SK-N-SH (cell line): ENCODE measurements at regions not wholly inside any gene's neighbourhood (a gene's known extent, or its start where the extent isn't known, plus 50 kb on each side); places are given as distances from the start of the nearest gene placed in this dataset.
"Not testable (repeated sequence)": the region's sequence is repeated elsewhere in the genome, so short reads cannot be mapped to it uniquely, and the experiment has no call there.

ENCODE experiments used
- CTCF ChIA-PET: fragments of 300-600, 350-600 bp; formaldehyde crosslinking; extraction: SDS; loops from one replicate; lab custom pipeline; 2021; lab: Yijun Ruan, JAX
- POLR2A ChIA-PET: fragments of 350-600 bp; sonication (Branson Sonifier 250); formaldehyde crosslinking; extraction: SDS; loops from one replicate; lab custom pipeline; 2020; ENCODE audit warnings: antibody characterized with exemption, inconsistent platforms; lab: Yijun Ruan, JAX
- DNase-seq: peaks from one replicate; pipeline ENCODE4 v3.0.0; 2012
- H2AFZ ChIP-seq: fragments of 200-600 bp; sonication (generic); 2 replicates; pipeline ENCODE4 v1.8.1; 2016; ENCODE audit warnings: antibody characterized with exemption, mild to moderate bottlenecking, low read depth
- H3F3A ChIP-seq: fragments of 200-600 bp; sonication (generic); replicated peaks from 2 replicates; pipeline ENCODE3; 2016; ENCODE audit warnings: antibody characterized with exemption, mild to moderate bottlenecking; ENCODE audit not compliant: insufficient read depth
- H3K27ac ChIP-seq, 2 experiments: fragments of 200-500 bp in 1 of 2; fragments of 200-600 bp in 1 of 2; sonication (Bioruptor generic) in 1 of 2; sonication (generic), shearing (Covaris generic) in 1 of 2; 2 replicates each; pipeline versions ENCODE4 v1.5.1 to v1.6.1; 2014 to 2016; ENCODE audit warnings: low read depth in 2 of 2, inconsistent platforms in 1 of 2, low read length in 1 of 2, mild to moderate bottlenecking in 1 of 2, mixed read lengths in 1 of 2
- H3K27me3 ChIP-seq: fragments of 200-600 bp; sonication (generic), shearing (Covaris generic); 2 replicates; pipeline ENCODE4 v1.6.1; 2016; ENCODE audit warnings: mixed run types; ENCODE audit not compliant: insufficient read depth
- H3K36me3 ChIP-seq, 2 experiments: fragments of 200-500 bp in 1 of 2; fragments of 200-600 bp in 1 of 2; sonication (Bioruptor generic) in 1 of 2; sonication (generic) in 1 of 2; replicated peaks in 1 of 2; 2 replicates each; pipeline versions ENCODE3 to v1.5.1; 2014 to 2016; ENCODE audit warnings: low read length in 1 of 2, mild to moderate bottlenecking in 1 of 2; ENCODE audit not compliant: insufficient read depth in 2 of 2, control insufficient read depth in 1 of 2
- H3K4me1 ChIP-seq, 2 experiments: fragments of 200-500 bp in 1 of 2; fragments of 200-600 bp in 1 of 2; sonication (Bioruptor generic) in 1 of 2; sonication (generic), shearing (Covaris generic) in 1 of 2; 2 replicates each; pipeline versions ENCODE4 v1.5.1 to v1.6.1; 2014 to 2016; ENCODE audit warnings: low read depth in 1 of 2, low read length in 1 of 2, mixed run types in 1 of 2; ENCODE audit not compliant: insufficient read depth in 2 of 2, control insufficient read depth in 1 of 2
- H3K4me2 ChIP-seq: fragments of 200-600 bp; sonication (generic), shearing (Covaris generic); 2 replicates; pipeline ENCODE4 v1.6.1; 2017; ENCODE audit warnings: mixed run types
- H3K4me3 ChIP-seq, 2 experiments: fragments of 200-500 bp in 1 of 2; fragments of 200-600 bp in 1 of 2; sonication (Bioruptor generic) in 1 of 2; sonication (generic), shearing (Covaris generic) in 1 of 2; 2 replicates each; pipeline versions ENCODE4 v1.5.1 to v1.8.1; 2014 to 2016; ENCODE audit warnings: low read depth in 2 of 2, inconsistent platforms in 1 of 2, low read length in 1 of 2, mild to moderate bottlenecking in 1 of 2, mixed read lengths in 1 of 2, moderate library complexity in 1 of 2
- H3K79me2 ChIP-seq: fragments of 200-600 bp; sonication (generic); 2 replicates; pipeline ENCODE4 v1.8.1; 2017; ENCODE audit warnings: mild to moderate bottlenecking; ENCODE audit not compliant: insufficient read depth
- H3K9ac ChIP-seq: fragments of 200-600 bp; sonication (generic); 2 replicates; pipeline ENCODE4 v1.6.1; 2017; ENCODE audit warnings: mixed run types
- H3K9me2 ChIP-seq: fragments of 200-600 bp; sonication (generic); 2 replicates; pipeline ENCODE4 v1.6.1; 2017; ENCODE audit warnings: mixed run types
- H3K9me3 ChIP-seq: fragments of 200-600 bp; sonication (generic); 2 replicates; pipeline ENCODE4 v1.6.1; 2017; ENCODE audit warnings: mixed run types, mild to moderate bottlenecking, moderate library complexity
- H4K20me1 ChIP-seq: fragments of 200-600 bp; sonication (generic); 2 replicates; pipeline ENCODE4 v1.6.1; 2017; ENCODE audit warnings: mild to moderate bottlenecking, mixed run types; ENCODE audit not compliant: insufficient read depth
- EP300 ChIP-seq, 2 experiments: IDR thresholded peaks; 2 replicates each; pipeline versions ENCODE4 v1.4.0 to v1.6.1; 2012; ENCODE audit warnings: borderline replicate concordance in 1 of 2, low read depth in 1 of 2, low read length in 1 of 2
- FOXJ3 ChIP-seq: sonication (generic); formaldehyde crosslinking; IDR thresholded peaks from 2 replicates; pipeline ENCODE4 v1.5.1; 2020; ENCODE audit warnings: mild to moderate bottlenecking, missing genetic modification reagents
- IRF3 ChIP-seq: fragments of 150-350 bp; IDR thresholded peaks from 2 replicates; pipeline ENCODE4 v1.6.1; 2016; ENCODE audit warnings: mild to moderate bottlenecking, low read depth, low read length
- RCOR1 ChIP-seq: fragments of 150-350 bp; IDR thresholded peaks from 2 replicates; pipeline ENCODE4 v1.6.1; 2017; ENCODE audit warnings: antibody characterized with exemption, low read length
- REST ChIP-seq: IDR thresholded peaks from 2 replicates; pipeline ENCODE4 v1.6.1; 2012; ENCODE audit warnings: mild to moderate bottlenecking, low read depth, low read length, moderate library complexity
- RFX5 ChIP-seq: IDR thresholded peaks from 2 replicates; pipeline ENCODE4 v1.6.1; 2012; ENCODE audit warnings: mild to moderate bottlenecking, improper control_type of control experiment, low read length
- RXRA ChIP-seq: IDR thresholded peaks from 2 replicates; pipeline ENCODE4 v1.4.0; 2012; ENCODE audit warnings: low read depth, mild to moderate bottlenecking, borderline replicate concordance
- SIN3A ChIP-seq: IDR thresholded peaks from 2 replicates; pipeline ENCODE4 v1.6.1; 2012; ENCODE audit warnings: low read depth, mild to moderate bottlenecking, low read length, moderate library complexity, borderline replicate concordance
- WGBS: methylation state at CpG from one replicate; pipeline ENCODE4 v1.1.6; 2017; ENCODE audit warnings: low lambda C conversion rate; 5-methylcytosine and 5-hydroxymethylcytosine counted together
- TF ChIP-seq, protein P1 (sequence below): fragments of 200-600 bp; sonication (generic); IDR thresholded peaks from 2 replicates; pipeline ENCODE4 v1.6.1; 2017; ENCODE audit warnings: antibody characterized with exemption, mild to moderate bottlenecking, moderate library complexity

- CTCF ChIA-PET, result interaction anchor here (1.2 kb wide), 1 partner anchor 162 kb away, joined by 3 read pairs; no protein-coding TSS in a partner anchor
- peaks cover 21% of the 10 kb centered on the region; the same call in 1 of the 2 replicates for H3K27me3 ChIP-seq
- 74% methylated on average over 5 of the region's 8 CpGs for WGBS
Observed at GRCh38 chr2:120514521-120514920, 168.6 kb downstream of the INHBB start.

GRCh38 chr2:120515066-120515758 is 169.3 kb downstream of the INHBB start:
- H3F3A ChIP-seq, H3K9me2 ChIP-seq, H3K9ac ChIP-seq, H4K20me1 ChIP-seq, H3K27ac ChIP-seq, H3K4me3 ChIP-seq, H3K4me2 ChIP-seq, H3K79me2 ChIP-seq, H3K9me3 ChIP-seq, H3K36me3 ChIP-seq, DNase-seq, H3K4me1 ChIP-seq, H2AFZ ChIP-seq, CTCF ChIA-PET, POLR2A ChIA-PET: not testable (repeated sequence)
- WGBS, result 92% methylated on average over 1 of the region's 1 CpG
- peaks cover 21% of the 10 kb centered on the region; the same call in 1 of the 2 replicates for H3K27me3 ChIP-seq

More at GRCh38 chr2:120514521-120514920, 168.6 kb downstream of the INHBB start:
- Histone ChIP-seq H3K4me3 (no peak overlapping the region), H3K9me2 (no peaks in the 10 kb centered on the region), H4K20me1 (no peaks in the 10 kb centered on the region), H3K27ac (no peak overlapping the region)
- POLR2A ChIA-PET, result no interaction called here
- TF ChIP-seq RXRA (no peak), RCOR1 (no peak), IRF3 (no peak), SIN3A (no peak), EP300 (IDR thresholded peaks at IDR 0.05; ENCODE audit: borderline replicate concordance in 1 of 2, low read depth in 1 of 2, low read length in 1 of 2) (no peak), RFX5 (no peak), REST (no peak), FOXJ3 (no peak)
- TF ChIP-seq, protein P1, sequence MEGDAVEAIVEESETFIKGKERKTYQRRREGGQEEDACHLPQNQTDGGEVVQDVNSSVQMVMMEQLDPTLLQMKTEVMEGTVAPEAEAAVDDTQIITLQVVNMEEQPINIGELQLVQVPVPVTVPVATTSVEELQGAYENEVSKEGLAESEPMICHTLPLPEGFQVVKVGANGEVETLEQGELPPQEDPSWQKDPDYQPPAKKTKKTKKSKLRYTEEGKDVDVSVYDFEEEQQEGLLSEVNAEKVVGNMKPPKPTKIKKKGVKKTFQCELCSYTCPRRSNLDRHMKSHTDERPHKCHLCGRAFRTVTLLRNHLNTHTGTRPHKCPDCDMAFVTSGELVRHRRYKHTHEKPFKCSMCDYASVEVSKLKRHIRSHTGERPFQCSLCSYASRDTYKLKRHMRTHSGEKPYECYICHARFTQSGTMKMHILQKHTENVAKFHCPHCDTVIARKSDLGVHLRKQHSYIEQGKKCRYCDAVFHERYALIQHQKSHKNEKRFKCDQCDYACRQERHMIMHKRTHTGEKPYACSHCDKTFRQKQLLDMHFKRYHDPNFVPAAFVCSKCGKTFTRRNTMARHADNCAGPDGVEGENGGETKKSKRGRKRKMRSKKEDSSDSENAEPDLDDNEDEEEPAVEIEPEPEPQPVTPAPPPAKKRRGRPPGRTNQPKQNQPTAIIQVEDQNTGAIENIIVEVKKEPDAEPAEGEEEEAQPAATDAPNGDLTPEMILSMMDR, result no peak
- TF ChIP-seq, all 33 proteins: peak for 0
- no peaks in the 10 kb centered on the region; a peak in 1 of 4 replicates for H3K4me1 ChIP-seq
- H2AFZ ChIP-seq, result no peak overlapping the region
- DNase-seq, result no peak
- H3K79me2 ChIP-seq, result no peaks in the 10 kb centered on the region
- H3F3A ChIP-seq, result no peaks in the 10 kb centered on the region
- no peak overlapping the region for H3K9ac ChIP-seq
- H3K36me3 ChIP-seq, result no peaks in the 10 kb centered on the region
- H3K4me2 ChIP-seq, result no peak overlapping the region
- no peaks in the 10 kb centered on the region for H3K9me3 ChIP-seq
